OCI-LY1 (cell line): ENCODE measurements at regions not wholly inside any gene's neighbourhood (a gene's known extent, or its start where the extent isn't known, plus 50 kb on each side); places are given as distances from the start of the nearest gene placed in this dataset.
"Not testable (repeated sequence)": the region's sequence is repeated elsewhere in the genome, so short reads cannot be mapped to it uniquely, and the experiment has no call there.

ENCODE experiments used
- H2AFZ ChIP-seq: fragments of 200-600 bp; sonication (generic), shearing (Covaris generic); 2 replicates; pipeline ENCODE4 v1.6.0; 2014; ENCODE audit warnings: antibody characterized with exemption, mild to moderate bottlenecking, low read length
- H3F3A ChIP-seq: fragments of 200-600 bp; sonication (generic), shearing (Covaris generic); 2 replicates; pipeline ENCODE4 v1.6.0; 2014; ENCODE audit warnings: mild to moderate bottlenecking, antibody characterized with exemption, low read length, moderate library complexity; ENCODE audit not compliant: insufficient read depth
- H3K27ac ChIP-seq: fragments of 200-600 bp; sonication (generic); 2 replicates; pipeline ENCODE4 v1.5.1; 2014; ENCODE audit warnings: low read length, mixed run types, mild to moderate bottlenecking, low read depth; ENCODE audit not compliant: poor library complexity, severe bottlenecking
- H3K27me3 ChIP-seq: fragments of 200-600 bp; sonication (generic); 2 replicates; pipeline ENCODE4 v1.6.0; 2014; ENCODE audit warnings: antibody characterized with exemption, mild to moderate bottlenecking, low read length, moderate library complexity; ENCODE audit not compliant: insufficient read depth
- H3K36me3 ChIP-seq: fragments of 200-600 bp; sonication (generic); 2 replicates; pipeline ENCODE4 v1.6.1; 2014; ENCODE audit warnings: mild to moderate bottlenecking, antibody characterized with exemption, low read length, moderate library complexity, mixed read lengths; ENCODE audit not compliant: insufficient read depth
- H3K4me1 ChIP-seq: fragments of 200-600 bp; sonication (generic); 2 replicates; pipeline ENCODE4 v1.5.1; 2014; ENCODE audit warnings: mild to moderate bottlenecking, low read length, moderate library complexity; ENCODE audit not compliant: insufficient read depth, severe bottlenecking
- H3K4me2 ChIP-seq: fragments of 200-600 bp; sonication (generic), shearing (Covaris generic); 2 replicates; pipeline ENCODE4 v1.6.1; 2014; ENCODE audit warnings: low read length
- H3K4me3 ChIP-seq: fragments of 200-600 bp; sonication (generic); 2 replicates; pipeline ENCODE4 v1.5.1; 2014; ENCODE audit warnings: low read length, low read depth, mild to moderate bottlenecking, mixed read lengths; ENCODE audit not compliant: poor library complexity, severe bottlenecking
- H3K79me2 ChIP-seq: fragments of 200-600 bp; shearing (Covaris generic); 2 replicates; pipeline ENCODE4 v1.6.1; 2016; ENCODE audit warnings: mixed run types, low read length, mixed read lengths; ENCODE audit not compliant: insufficient read depth
- H3K9ac ChIP-seq: fragments of 200-600 bp; sonication (generic), shearing (Covaris generic); 2 replicates; pipeline ENCODE4 v1.6.1; 2014; ENCODE audit warnings: mild to moderate bottlenecking, low read length, mixed read lengths
- H3K9me2 ChIP-seq: fragments of 200-600 bp; sonication (generic), shearing (Covaris generic); 2 replicates; pipeline ENCODE4 v1.6.1; 2014; ENCODE audit warnings: low read depth, mild to moderate bottlenecking, low read length, mixed read lengths
- H3K9me3 ChIP-seq: fragments of 200-600 bp; shearing (Covaris generic); 2 replicates; pipeline ENCODE4 v1.6.1; 2014; ENCODE audit warnings: low read length, mixed read lengths
- H4K20me1 ChIP-seq: fragments of 200-600 bp; sonication (generic), shearing (Covaris generic); 2 replicates; pipeline ENCODE4 v1.6.0; 2016; ENCODE audit warnings: mild to moderate bottlenecking, low read length; ENCODE audit not compliant: insufficient read depth
- CTCF ChIP-seq: fragments of 200-600 bp; sonication (generic), shearing (Covaris generic); IDR thresholded peaks from 2 replicates; pipeline ENCODE4 v1.5.1; 2017; ENCODE audit warnings: mild to moderate bottlenecking, antibody characterized with exemption, low read length, moderate library complexity, mixed read lengths
- EZH2 ChIP-seq: fragments of 200-600 bp; sonication (generic), shearing (Covaris generic); IDR thresholded peaks from 2 replicates; pipeline ENCODE4 v1.8.0; 2017; ENCODE audit warnings: borderline replicate concordance, mixed run types, mild to moderate bottlenecking, antibody characterized with exemption, low read length, moderate library complexity, mixed read lengths

DNA sequence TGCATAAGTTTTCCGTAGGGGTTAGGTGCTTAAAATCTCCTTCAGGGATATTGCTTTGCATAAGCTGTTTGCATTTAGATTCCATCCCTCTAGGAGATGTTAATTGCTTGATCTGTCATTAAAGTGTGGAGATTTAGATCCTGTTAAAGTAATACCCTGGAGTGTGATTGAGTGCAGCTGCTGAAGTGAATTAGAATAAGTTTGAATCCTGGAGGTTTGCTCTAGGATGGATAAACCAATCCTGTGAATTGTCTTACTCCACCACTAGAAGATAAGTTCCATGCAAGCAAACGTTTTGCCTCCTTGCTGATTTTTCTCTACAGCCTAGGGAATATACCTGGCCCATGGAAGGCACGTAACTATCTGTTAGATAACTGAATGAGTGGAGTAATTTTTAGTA lies 1487.2 kb upstream of the PRR20A start:
- no peaks in the 10 kb centered on the region for H4K20me1 ChIP-seq
- H2AFZ ChIP-seq: no peak overlapping the region
- no peaks in the 10 kb centered on the region for H3F3A ChIP-seq
- H3K4me1 ChIP-seq: no peaks in the 10 kb centered on the region
- H3K36me3 ChIP-seq: no peaks in the 10 kb centered on the region
- no peak overlapping the region for H3K9ac ChIP-seq
- no peak overlapping the region for H3K4me2 ChIP-seq
- TF ChIP-seq CTCF (no peak), EZH2 (no peak)
- no peaks in the 10 kb centered on the region for H3K9me3 ChIP-seq
- no peak overlapping the region for H3K27ac ChIP-seq
- H3K4me3 ChIP-seq: no peak overlapping the region
- no peaks in the 10 kb centered on the region for H3K9me2 ChIP-seq
- H3K79me2 ChIP-seq: no peaks in the 10 kb centered on the region
- H3K27me3 ChIP-seq: no peaks in the 10 kb centered on the region

DNA sequence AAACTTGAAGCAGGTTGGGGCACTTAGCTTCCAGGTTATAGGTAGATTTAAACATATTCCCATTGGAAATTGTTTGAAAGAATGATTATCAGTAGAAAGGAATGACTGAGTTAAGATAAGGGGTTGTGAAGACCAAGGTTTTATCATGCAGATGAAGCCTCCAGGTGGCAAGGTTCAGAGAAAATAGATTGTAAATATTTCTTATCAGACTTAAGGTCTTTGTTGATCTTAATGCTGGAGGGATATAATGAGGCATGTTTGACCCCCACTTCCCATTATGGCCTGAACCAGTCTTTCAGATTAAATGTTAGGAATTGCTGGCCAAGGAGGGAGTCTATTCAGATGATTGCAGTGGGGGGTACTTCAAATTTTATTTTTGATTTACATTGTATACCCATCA lies 1486.5 kb upstream of the PRR20A start:
- Histone ChIP-seq H3K9me3 (no peaks in the 10 kb centered on the region), H3K4me2 (no peak overlapping the region)

GRCh38 chr13:55660264-55660663 lies 1480.5 kb upstream of the PRR20A start:
- H3K27me3 ChIP-seq, H3K4me2 ChIP-seq, H3K9ac ChIP-seq, H3K4me3 ChIP-seq, H3K27ac ChIP-seq, H3K9me2 ChIP-seq, H4K20me1 ChIP-seq, H3K4me1 ChIP-seq, H3K36me3 ChIP-seq, H3K79me2 ChIP-seq, H3F3A ChIP-seq, H3K9me3 ChIP-seq, H2AFZ ChIP-seq: not testable (repeated sequence)

More for the DNA sequence above, 1486.5 kb upstream of the PRR20A start:
- H3K36me3 ChIP-seq: no peaks in the 10 kb centered on the region
- no peak overlapping the region for H3K27ac ChIP-seq
- H3K4me3 ChIP-seq: no peak overlapping the region
- no peaks in the 10 kb centered on the region for H3F3A ChIP-seq
- H3K79me2 ChIP-seq: no peaks in the 10 kb centered on the region
- no peak for TF ChIP-seq CTCF
- no peak for TF ChIP-seq EZH2
- no peak overlapping the region for H2AFZ ChIP-seq
- H3K27me3 ChIP-seq: no peaks in the 10 kb centered on the region
- H4K20me1 ChIP-seq: no peaks in the 10 kb centered on the region
- no peak overlapping the region for H3K9ac ChIP-seq
- no peaks in the 10 kb centered on the region for H3K4me1 ChIP-seq
- no peaks in the 10 kb centered on the region for H3K9me2 ChIP-seq

GRCh38 chr13:55660851-55661250 lies 1479.9 kb upstream of the PRR20A start:
- Histone ChIP-seq H3K9ac (no peak overlapping the region), H3K9me3 (no peaks in the 10 kb centered on the region), H4K20me1 (no peaks in the 10 kb centered on the region), H3K9me2 (no peaks in the 10 kb centered on the region), H3K4me2 (no peak overlapping the region), H3K4me3 (no peak overlapping the region), H3K27me3 (no peaks in the 10 kb centered on the region), H3K36me3 (no peaks in the 10 kb centered on the region), H2AFZ (no peak overlapping the region), H3K79me2 (no peaks in the 10 kb centered on the region), H3K27ac (no peak overlapping the region), H3F3A (no peaks in the 10 kb centered on the region), H3K4me1 (no peaks in the 10 kb centered on the region)
- TF ChIP-seq CTCF (no peak), EZH2 (no peak)
